CD4-positive, alpha-beta T cell (primary cell): ENCODE measurements at regions not wholly inside any gene's neighbourhood (a gene's known extent, or its start where the extent isn't known, plus 50 kb on each side); places are given as distances from the start of the nearest gene placed in this dataset.
"Not testable (repeated sequence)": the region's sequence is repeated elsewhere in the genome, so short reads cannot be mapped to it uniquely, and the experiment has no call there.

Experiments used
- ATAC-seq: fragments of 200-7000 bp; cut with Tn5 transposase; one replicate; pipeline ENCODE4 v1.10.0; 2022; ENCODE audit warnings: mild to moderate bottlenecking; ENCODE audit not compliant: poor library complexity
- CTCF ChIA-PET: fragments of 350-600 bp; sonication (Branson Sonifier 250); formaldehyde crosslinking; loops from one replicate; lab custom pipeline; 2021; ENCODE audit warnings: antibody characterized with exemption, inconsistent platforms; lab: Charles Lee
- POLR2A ChIA-PET: fragments of 350-600 bp; sonication (Branson Sonifier 250); formaldehyde crosslinking; loops from one replicate; lab custom pipeline; 2021; ENCODE audit warnings: antibody characterized with exemption, inconsistent platforms; lab: Charles Lee
- DNase-seq, 14 experiments: peaks; one replicate each; pipeline ENCODE4 v3.0.0-alpha.2; 2013 to 2020; ENCODE audit warnings: mixed read lengths in 2 of 14
- H3K27ac ChIP-seq, 2 donors: one replicate each; pipeline versions ENCODE4 v1.5.1 to v1.7.0; 2013; ENCODE audit warnings: low read length in 2 of 2, low read depth in 1 of 2, mild to moderate bottlenecking in 1 of 2
- H3K27me3 ChIP-seq, 2 experiments: 1 replicate in 1 of 2; 2 replicates in 1 of 2; pipeline versions ENCODE4 v1.6.1 to v1.7.0; 2013; ENCODE audit warnings: low read length in 2 of 2, control low read depth in 1 of 2, mild to moderate bottlenecking in 1 of 2, moderate library complexity in 1 of 2; ENCODE audit not compliant: insufficient read depth in 2 of 2, control insufficient read depth in 1 of 2
- H3K36me3 ChIP-seq: one replicate; pipeline ENCODE4 v1.6.1; 2013; ENCODE audit warnings: low read length, control low read depth; ENCODE audit not compliant: insufficient read depth
- H3K4me1 ChIP-seq: one replicate; pipeline ENCODE4 v1.6.1; 2013; ENCODE audit warnings: low read length, control low read depth; ENCODE audit not compliant: insufficient read depth
- H3K4me3 ChIP-seq: one replicate; pipeline ENCODE4 v1.5.1; 2013; ENCODE audit warnings: mild to moderate bottlenecking, low read length, moderate library complexity
- H3K9me3 ChIP-seq, 2 experiments: 1 replicate in 1 of 2; 2 replicates in 1 of 2; pipeline versions ENCODE4 v1.6.1 to v1.7.0; 2013; ENCODE audit warnings: low read length in 2 of 2, mild to moderate bottlenecking in 2 of 2, control low read depth in 1 of 2, moderate library complexity in 1 of 2; ENCODE audit not compliant: control insufficient read depth in 1 of 2, insufficient read depth in 1 of 2
- H3K27ac Mint-ChIP-seq: one replicate; pipeline ENCODE4 v1.8.0; 2020; ENCODE audit warnings: mixed read lengths
- H3K27me3 Mint-ChIP-seq: one replicate; pipeline ENCODE4 v1.8.0; 2021; ENCODE audit warnings: mixed read lengths
- H3K36me3 Mint-ChIP-seq: one replicate; pipeline ENCODE4 v1.8.0; 2021; ENCODE audit warnings: low read depth, mixed read lengths
- H3K4me1 Mint-ChIP-seq: one replicate; pipeline ENCODE4 v1.8.0; 2021; ENCODE audit warnings: low read depth, mixed read lengths
- H3K4me3 Mint-ChIP-seq: one replicate; pipeline ENCODE4 v1.8.0; 2020; ENCODE audit warnings: mild to moderate bottlenecking, mixed read lengths
- H3K9me3 Mint-ChIP-seq: one replicate; pipeline ENCODE4 v1.8.0; 2020; ENCODE audit warnings: mixed read lengths
- CTCF ChIP-seq: fragments of 200-600 bp; IDR thresholded peaks from one replicate; pipeline ENCODE4 v1.8.0; 2022; ENCODE audit warnings: antibody characterized with exemption, mild to moderate bottlenecking
- intact Hi-C, 2 experiments: fragments of 100-400 bp; cut with DNase I in 1 of 2; cut with micrococcal nuclease in 1 of 2; formaldehyde crosslinking; loops; one replicate each; pipeline versions ENCODE4 v1.15.1 to v1.9.0; 2023 to 2025; cut with DNase I, micrococcal nuclease

DNA sequence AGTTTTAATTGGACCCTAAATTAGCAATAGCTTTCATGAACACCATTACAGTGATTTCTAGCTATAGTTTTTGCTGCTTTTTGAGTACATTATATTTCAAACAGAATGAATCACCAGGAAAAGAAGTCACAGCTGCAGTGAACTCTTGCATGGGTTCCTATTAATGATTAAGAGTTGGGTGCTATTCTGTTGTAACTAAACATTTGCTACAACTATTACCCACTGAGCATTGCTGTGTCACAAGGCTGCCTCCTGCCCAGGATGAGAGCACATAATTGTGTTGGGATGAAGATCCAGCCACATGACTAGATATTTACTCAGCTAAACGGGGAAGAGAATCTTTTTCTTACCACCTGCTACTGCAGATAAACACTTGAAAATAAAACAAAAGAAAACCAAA is 152.7 kb downstream of the GXYLT1 start:
- H3K4me1 Mint-ChIP-seq: no peaks in the 10 kb centered on the region
- ChIA-PET POLR2A (no interaction called here), CTCF (no interaction called here)
- Histone ChIP-seq H3K36me3 (no peaks in the 10 kb centered on the region), H3K27me3 (peaks cover 0 to 3% of the 10 kb centered on the region in 2 experiments), H3K9me3 (no peaks in the 10 kb centered on the region), H3K4me3 (no peak overlapping the region), H3K27ac (no peak overlapping the region), H3K4me1 (no peaks in the 10 kb centered on the region)
- no peaks in the 10 kb centered on the region for H3K27me3 Mint-ChIP-seq
- no peak overlapping the region for H3K27ac Mint-ChIP-seq
- TF ChIP-seq CTCF: no peak
- no peaks in the 10 kb centered on the region for H3K36me3 Mint-ChIP-seq
- DNase-seq (no peak), ATAC-seq (no peak)
- intact Hi-C loops: no loop called here
- no peaks in the 10 kb centered on the region for H3K9me3 Mint-ChIP-seq
- H3K4me3 Mint-ChIP-seq: no peak overlapping the region

- no peaks in the 10 kb centered on the region for H3K27me3 Mint-ChIP-seq
- intact Hi-C loops: no loop called here
- no peaks in the 10 kb centered on the region for H3K36me3 Mint-ChIP-seq
- H3K4me1 Mint-ChIP-seq: no peaks in the 10 kb centered on the region
- ATAC-seq: no peak
- H3K27ac Mint-ChIP-seq: no peak overlapping the region
- Histone ChIP-seq H3K4me1 (no peaks in the 10 kb centered on the region), H3K9me3 (no peaks in the 10 kb centered on the region), H3K36me3 (no peaks in the 10 kb centered on the region), H3K27me3 (peaks cover 3 to 6% of the 10 kb centered on the region in 2 experiments), H3K4me3 (no peak overlapping the region), H3K27ac (no peak overlapping the region)
- no peak overlapping the region for H3K4me3 Mint-ChIP-seq
- TF ChIP-seq CTCF: no peak
- ChIA-PET POLR2A (no interaction called here), CTCF (no interaction called here)
- no peak for DNase-seq
- no peaks in the 10 kb centered on the region for H3K9me3 Mint-ChIP-seq
Observed at GRCh38 chr12:41988715-41989114, 156.0 kb downstream of the GXYLT1 start.

GRCh38 chr12:41986513-41986912 is 158.2 kb downstream of the GXYLT1 start:
- intact Hi-C loops, H3K4me1 Mint-ChIP-seq, CTCF ChIA-PET, H3K27ac ChIP-seq, H3K4me1 ChIP-seq, DNase-seq, POLR2A ChIA-PET, H3K36me3 Mint-ChIP-seq, H3K27ac Mint-ChIP-seq, H3K9me3 ChIP-seq, H3K9me3 Mint-ChIP-seq, ATAC-seq, H3K4me3 ChIP-seq, H3K36me3 ChIP-seq, H3K4me3 Mint-ChIP-seq: not testable (repeated sequence)
- H3K27me3 ChIP-seq: peaks cover 3 to 12% of the 10 kb centered on the region in 2 experiments
- H3K27me3 Mint-ChIP-seq: peaks cover 13% of the 10 kb centered on the region

- ChIA-PET POLR2A (no interaction called here), CTCF (no interaction called here)
- H3K9me3 Mint-ChIP-seq: no peaks in the 10 kb centered on the region
- peaks cover 3 to 12% of the 10 kb centered on the region in 2 experiments for H3K27me3 ChIP-seq
- no peak for TF ChIP-seq CTCF
- no peaks in the 10 kb centered on the region for H3K4me1 ChIP-seq
- no peak overlapping the region for H3K27ac Mint-ChIP-seq
- peaks cover 15% of the 10 kb centered on the region for H3K27me3 Mint-ChIP-seq
- no peaks in the 10 kb centered on the region for H3K36me3 Mint-ChIP-seq
- no peaks in the 10 kb centered on the region for H3K9me3 ChIP-seq
- no peak overlapping the region for H3K4me3 Mint-ChIP-seq
- no peaks in the 10 kb centered on the region for H3K4me1 Mint-ChIP-seq
- ATAC-seq (no peak), DNase-seq (no peak)
- no peak overlapping the region for H3K4me3 ChIP-seq
- no peaks in the 10 kb centered on the region for H3K36me3 ChIP-seq
- H3K27ac ChIP-seq: no peak overlapping the region
- intact Hi-C loops: no loop called here
Observed at GRCh38 chr12:41983856-41984255, 160.8 kb downstream of the GXYLT1 start.
